ENCODE measurements at regions not wholly inside any gene's neighbourhood (a gene's known extent, or its start where the extent isn't known, plus 50 kb on each side); places are given as distances from the start of the nearest gene placed in this dataset.

GRCh38 chr6:150529646-150530045 is 70.0 kb upstream of the PLEKHG1 start:
- no peak overlapping the region for H3K27ac ChIP-seq (ENCODE audit: low read depth, low read length)
- WGBS, 3 donors = 68 to 81% (median 77%) methylated on average over 3 of the region's 3 CpGs

- WGBS, 3 donors = 93 to 96% (median 94%) methylated on average over 1 of the region's 1 CpG
Measured at GRCh38 chr6:150531957-150532356, 67.7 kb upstream of the PLEKHG1 start.

GRCh38 chr6:150534553-150534952 is 65.1 kb upstream of the PLEKHG1 start:
- no peak overlapping the region for H3K27ac ChIP-seq (ENCODE audit: low read depth, low read length)
- 70 to 82% (median 72%) methylated on average over 5 of the region's 5 CpGs for WGBS, 3 donors

More at GRCh38 chr6:150531957-150532356, 67.7 kb upstream of the PLEKHG1 start:
- H3K27ac ChIP-seq (ENCODE audit: low read depth, low read length) = no peak overlapping the region

GRCh38 chr6:150535151-150535804 is 64.4 kb upstream of the PLEKHG1 start:
- no peak overlapping the region for H3K27ac ChIP-seq (ENCODE audit: low read depth, low read length)
- WGBS, 3 donors = 72 to 89% (median 89%) methylated on average over 4 of the region's 4 CpGs

- no peak overlapping the region for H3K27ac ChIP-seq (ENCODE audit: low read depth, low read length)
- WGBS, 3 donors = 27 to 96% (median 79%) methylated on average over 1 of the region's 1 CpG
Measured at GRCh38 chr6:150535818-150536220, 63.9 kb upstream of the PLEKHG1 start.

GRCh38 chr6:150536835-150537234 is 62.9 kb upstream of the PLEKHG1 start:
- 64 to 86% (median 74%) methylated on average over 4 of the region's 4 CpGs for WGBS, 3 donors
- no peak overlapping the region for H3K27ac ChIP-seq (ENCODE audit: low read depth, low read length)

- H3K27ac ChIP-seq (ENCODE audit: low read depth, low read length) = peak overlapping the region; percentile 6
- WGBS, 3 donors = 53 to 73% (median 59%) methylated on average over 4 of the region's 4 CpGs
Measured at GRCh38 chr6:150537491-150537890, 62.2 kb upstream of the PLEKHG1 start.

- no peak overlapping the region for H3K27ac ChIP-seq (ENCODE audit: low read depth, low read length)
- WGBS, 3 donors = 47 to 76% (median 50%) methylated on average over 1 of the region's 1 CpG
Measured at GRCh38 chr6:150537893-150538292, 61.8 kb upstream of the PLEKHG1 start.

GRCh38 chr6:150539111-150539510 is 60.6 kb upstream of the PLEKHG1 start:
- no peak overlapping the region for H3K27ac ChIP-seq (ENCODE audit: low read depth, low read length)
- WGBS, 3 donors = 90 to 93% (median 90%) methylated on average over 2 of the region's 2 CpGs

GRCh38 chr6:150539568-150539967 is 60.1 kb upstream of the PLEKHG1 start:
- WGBS, 3 donors = 73 to 88% (median 83%) methylated on average over 2 of the region's 2 CpGs
- H3K27ac ChIP-seq (ENCODE audit: low read depth, low read length) = no peak overlapping the region

GRCh38 chr6:150541576-150541975 is 58.1 kb upstream of the PLEKHG1 start:
- H3K27ac ChIP-seq (ENCODE audit: low read depth, low read length) = no peak overlapping the region
- WGBS, 3 donors = 24 to 70% (median 60%) methylated on average over 2 of the region's 2 CpGs

GRCh38 chr6:150543178-150543577 is 56.5 kb upstream of the PLEKHG1 start:
- no peak overlapping the region for H3K27ac ChIP-seq (ENCODE audit: low read depth, low read length)

GRCh38 chr6:150544793-150545192 is 54.9 kb upstream of the PLEKHG1 start:
- WGBS, 3 donors = 96 to 98% (median 97%) methylated on average over 2 of the region's 2 CpGs
- no peak overlapping the region for H3K27ac ChIP-seq (ENCODE audit: low read depth, low read length)

GRCh38 chr6:150546457-150546856 is 53.2 kb upstream of the PLEKHG1 start:
- H3K27ac ChIP-seq (ENCODE audit: low read depth, low read length) = no peak overlapping the region
- WGBS, 3 donors = 40 to 66% (median 46%) methylated on average over 7 of the region's 7 CpGs

GRCh38 chr6:150547502-150548222 is 52.0 kb upstream of the PLEKHG1 start:
- WGBS, 3 donors = 59 to 63% (median 60%) methylated on average over 11 of the region's 11 CpGs
- no peak overlapping the region for H3K27ac ChIP-seq (ENCODE audit: low read depth, low read length)

GRCh38 chr6:150548330-150548729 is 51.4 kb upstream of the PLEKHG1 start:
- no peak overlapping the region for H3K27ac ChIP-seq (ENCODE audit: low read depth, low read length)
- WGBS, 3 donors = 81 to 96% (median 86%) methylated on average over 4 of the region's 4 CpGs

- H3K27ac ChIP-seq (ENCODE audit: low read depth, low read length) = no peak overlapping the region
- WGBS, 3 donors = 94 to 97% (median 95%) methylated on average over 5 of the region's 5 CpGs
Measured at GRCh38 chr6:150549007-150549406, 50.7 kb upstream of the PLEKHG1 start.

- no peak overlapping the region for H3K27ac ChIP-seq (ENCODE audit: low read depth, low read length)
- WGBS, 3 donors = 70 to 86% (median 83%) methylated on average over 6 of the region's 6 CpGs
Measured at GRCh38 chr6:150549674-150550101, 50.0 kb upstream of the PLEKHG1 start.

All from adipose tissue (tissue), 3 donors.